Liver (tissue), 8 donors: ENCODE measurements at regions not wholly inside any gene's neighbourhood (a gene's known extent, or its start where the extent isn't known, plus 50 kb on each side); places are given as distances from the start of the nearest gene placed in this dataset.

Experiments
- DNase-seq: peaks from one replicate; pipeline ENCODE4 v3.0.0-alpha.2; 2017; ENCODE audit warnings: low spot score
- H3K27ac ChIP-seq, 2 donors: one replicate each; pipeline ENCODE4 v1.7.0; 2013; ENCODE audit warnings: inconsistent platforms in 2 of 2, low read length in 2 of 2, control low read depth in 1 of 2, low read depth in 1 of 2, mild to moderate bottlenecking in 1 of 2
- H3K27me3 ChIP-seq, 4 donors: one replicate each; pipeline versions ENCODE4 v1.6.1 to v1.7.0; 2013; ENCODE audit warnings: low read length in 3 of 4, inconsistent platforms in 1 of 4, mild to moderate bottlenecking in 1 of 4, moderate library complexity in 1 of 4; ENCODE audit not compliant: control insufficient read depth in 4 of 4, insufficient read depth in 4 of 4
- H3K36me3 ChIP-seq, 4 donors: one replicate each; pipeline versions ENCODE4 v1.6.1 to v1.7.0; 2013; ENCODE audit warnings: low read length in 3 of 4, mild to moderate bottlenecking in 3 of 4, low read depth in 1 of 4, moderate library complexity in 1 of 4; ENCODE audit not compliant: control insufficient read depth in 4 of 4, insufficient read depth in 3 of 4
- H3K4me1 ChIP-seq, 4 donors: one replicate each; pipeline versions ENCODE4 v1.6.1 to v1.7.0; 2013; ENCODE audit warnings: low read length in 3 of 4, mild to moderate bottlenecking in 3 of 4, moderate library complexity in 1 of 4; ENCODE audit not compliant: control insufficient read depth in 4 of 4, insufficient read depth in 4 of 4
- H3K4me3 ChIP-seq, 3 donors: one replicate each; pipeline versions ENCODE4 v1.6.1 to v1.7.0; 2013; ENCODE audit warnings: low read length in 3 of 3, control low read depth in 1 of 3, low read depth in 1 of 3, mild to moderate bottlenecking in 1 of 3
- H3K9ac ChIP-seq, 2 donors: one replicate each; pipeline ENCODE4 v1.7.0; 2013; ENCODE audit warnings: low read length in 2 of 2, mild to moderate bottlenecking in 2 of 2, moderate library complexity in 2 of 2, control low read depth in 1 of 2, low read depth in 1 of 2
- H3K9me3 ChIP-seq, 4 donors: one replicate each; pipeline versions ENCODE4 v1.6.1 to v1.7.0; 2013; ENCODE audit warnings: low read length in 3 of 4; ENCODE audit not compliant: control insufficient read depth in 4 of 4
- CTCF ChIP-seq: fragments of 150-350 bp; IDR thresholded peaks from 2 replicates; pipeline ENCODE4 v1.5.1; 2017; ENCODE audit warnings: improper control_type of control experiment, low read depth, low read length; ENCODE audit not compliant: missing input control
- EGR1 ChIP-seq, 2 donors: IDR thresholded peaks; 2 replicates each; pipeline ENCODE4 v1.6.1; 2016 to 2018; ENCODE audit warnings: antibody characterized with exemption in 2 of 2, low read depth in 2 of 2
- FOXA1 ChIP-seq: IDR thresholded peaks from 2 replicates; pipeline ENCODE4 v1.6.1; 2016; ENCODE audit warnings: antibody characterized with exemption
- FOXA2 ChIP-seq: IDR thresholded peaks from 2 replicates; pipeline ENCODE4 v1.6.1; 2016; ENCODE audit warnings: antibody characterized with exemption
- GABPA ChIP-seq, 2 donors: IDR thresholded peaks in 1 of 2; conservative IDR thresholded peaks in 1 of 2; 2 replicates each; pipeline ENCODE4 v1.6.1; 2016; ENCODE audit warnings: antibody characterized with exemption in 2 of 2, mild to moderate bottlenecking in 1 of 2, moderate library complexity in 1 of 2
- HNF4A ChIP-seq, 2 donors: conservative IDR thresholded peaks; 2 replicates each; pipeline ENCODE4 v1.6.1; 2016; ENCODE audit warnings: antibody characterized with exemption in 2 of 2, mild to moderate bottlenecking in 2 of 2
- HNF4G ChIP-seq: IDR thresholded peaks from 2 replicates; pipeline ENCODE4 v1.6.1; 2016; ENCODE audit warnings: antibody characterized with exemption
- JUND ChIP-seq, 2 donors: IDR thresholded peaks; 2 replicates each; pipeline ENCODE4 v1.6.1; 2016; ENCODE audit warnings: antibody characterized with exemption in 2 of 2
- MAX ChIP-seq: IDR thresholded peaks from 2 replicates; pipeline ENCODE4 v1.6.1; 2016; ENCODE audit warnings: antibody characterized with exemption
- NR2F2 ChIP-seq: IDR thresholded peaks from 2 replicates; pipeline ENCODE4 v1.6.1; 2016; ENCODE audit warnings: antibody characterized with exemption
- RAD21 ChIP-seq, 2 donors: IDR thresholded peaks; 2 replicates each; pipeline ENCODE4 v1.6.1; 2016; ENCODE audit warnings: antibody characterized with exemption in 2 of 2, mild to moderate bottlenecking in 2 of 2
- REST ChIP-seq: IDR thresholded peaks from 2 replicates; pipeline ENCODE4 v1.6.1; 2016; ENCODE audit warnings: antibody characterized with exemption, mild to moderate bottlenecking
- RXRA ChIP-seq, 2 donors: IDR thresholded peaks; 2 replicates each; pipeline ENCODE4 v1.6.1; 2017 to 2018; ENCODE audit warnings: antibody characterized with exemption in 2 of 2, mild to moderate bottlenecking in 1 of 2
- SP1 ChIP-seq: IDR thresholded peaks from 2 replicates; pipeline ENCODE4 v1.6.1; 2018; ENCODE audit warnings: antibody characterized with exemption, mild to moderate bottlenecking
- TAF1 ChIP-seq: conservative IDR thresholded peaks from 2 replicates; pipeline ENCODE4 v1.6.1; 2016; ENCODE audit warnings: antibody characterized with exemption, mild to moderate bottlenecking
- YY1 ChIP-seq: IDR thresholded peaks from 2 replicates; pipeline ENCODE4 v1.6.1; 2016; ENCODE audit warnings: antibody characterized with exemption, mild to moderate bottlenecking
- ZBTB33 ChIP-seq: IDR thresholded peaks from 2 replicates; pipeline ENCODE4 v1.6.1; 2016; ENCODE audit warnings: antibody characterized with exemption
- WGBS: extraction: QIAGEN DNeasy Blood & Tissue Kit; methylation state at CpG from one replicate; pipeline ENCODE4 v1.1.7; 2013; 5-methylcytosine and 5-hydroxymethylcytosine counted together
- donor health status: healthy.
- donor health status: healthy.
- donor health status: healthy.
- donor health status: healthy.
- donor health status: healthy.

GRCh38 chr6:167672738-167673137 lies 154.0 kb upstream of the AFDN start (continued):
- TF ChIP-seq YY1 (no peak), EGR1 (IDR thresholded peaks at IDR 0.05; ENCODE audit: low read depth in 2 of 2) (no peak)

GRCh38 chr6:167673946-167674345 lies 152.8 kb upstream of the AFDN start:
- peaks cover 24 to 64% (median 51%) of the 10 kb centered on the region in 4 donors for H3K4me1 ChIP-seq
- WGBS = 74% methylated on average over 5 of the region's 5 CpGs

GRCh38 chr6:167674486-167674885 lies 152.2 kb upstream of the AFDN start:
- no peak overlapping the region for H3K4me3 ChIP-seq
- no peak for DNase-seq
- H3K9ac ChIP-seq = no peak overlapping the region
- 94% methylated on average over 7 of the region's 7 CpGs for WGBS
- H3K27me3 ChIP-seq = no peaks in the 10 kb centered on the region
- H3K9me3 ChIP-seq = no peaks in the 10 kb centered on the region
- peaks cover 25 to 61% (median 47%) of the 10 kb centered on the region in 4 donors for H3K4me1 ChIP-seq
- H3K27ac ChIP-seq = peak overlapping the region in 1 of 2 donors; percentile 15
- no peaks in the 10 kb centered on the region for H3K36me3 ChIP-seq
- TF ChIP-seq CTCF (no peak), SP1 (no peak), FOXA2 (no peak), NR2F2 (no peak), FOXA1 (no peak), MAX (no peak), TAF1 (no peak), HNF4A (conservative IDR thresholded peaks at IDR 0.05) (no peak), RXRA (IDR thresholded peaks at IDR 0.05) (no peak), GABPA (IDR thresholded peaks at IDR 0.05 in 1 of 2, conservative IDR thresholded peaks at IDR 0.05 in 1 of 2) (no peak), HNF4G (no peak), REST (no peak), YY1 (no peak), ZBTB33 (no peak), JUND (IDR thresholded peaks at IDR 0.05) (no peak), RAD21 (IDR thresholded peaks at IDR 0.05) (no peak)

More at GRCh38 chr6:167673946-167674345, 152.8 kb upstream of the AFDN start:
- no peaks in the 10 kb centered on the region for H3K9me3 ChIP-seq
- H3K9ac ChIP-seq = no peak overlapping the region
- no peaks in the 10 kb centered on the region for H3K36me3 ChIP-seq
- TF ChIP-seq CTCF (no peak), EGR1 (IDR thresholded peaks at IDR 0.05; ENCODE audit: low read depth in 2 of 2) (no peak), JUND (IDR thresholded peaks at IDR 0.05) (no peak), NR2F2 (no peak), GABPA (IDR thresholded peaks at IDR 0.05 in 1 of 2, conservative IDR thresholded peaks at IDR 0.05 in 1 of 2) (no peak), YY1 (no peak), TAF1 (no peak), SP1 (no peak), HNF4G (no peak)
- no peak overlapping the region for H3K4me3 ChIP-seq
- no peak overlapping the region for H3K27ac ChIP-seq
- DNase-seq = no peak
- H3K27me3 ChIP-seq = no peaks in the 10 kb centered on the region
